ENCODE measurements at regions not wholly inside any gene's neighbourhood (a gene's known extent, or its start where the extent isn't known, plus 50 kb on each side); places are given as distances from the start of the nearest gene placed in this dataset.

DNA sequence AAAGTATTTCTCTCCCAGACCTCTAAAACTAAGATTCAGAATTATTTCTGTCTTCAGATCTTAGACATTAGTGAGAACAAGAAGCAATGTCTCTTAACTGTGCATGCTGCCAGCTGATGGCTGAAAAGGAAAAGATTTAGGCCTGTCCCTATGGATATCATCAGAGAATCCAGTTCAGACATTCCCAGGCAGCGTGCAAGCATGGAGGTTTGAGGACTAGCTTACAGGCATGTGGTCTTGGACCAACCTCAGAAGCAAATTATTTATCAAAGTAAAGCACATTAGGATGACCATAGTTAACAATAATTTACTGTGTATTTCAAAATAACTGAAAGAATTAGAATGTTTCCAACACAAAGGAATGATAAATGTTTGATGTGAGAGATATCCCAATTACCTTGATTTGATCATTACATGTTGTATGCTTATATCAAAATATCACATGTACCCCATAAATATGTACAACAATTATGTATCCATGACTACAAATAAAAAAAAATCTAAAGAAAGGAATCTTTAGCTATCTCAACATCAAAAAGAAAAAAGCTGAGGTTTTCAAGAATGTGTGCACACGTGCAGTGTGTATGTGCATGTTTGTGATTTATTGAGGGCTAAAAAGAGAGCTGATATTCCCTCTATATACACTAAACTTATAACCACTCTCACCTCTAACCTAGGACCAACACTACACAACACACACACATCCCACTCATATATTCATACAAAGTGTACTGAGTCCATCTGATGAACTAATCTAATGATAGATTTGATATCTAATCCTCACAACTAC is 108.9 kb upstream of the THBS1 start:
- TF ChIP-seq EZH2 (IDR thresholded peaks at IDR 0.05; ENCODE audit: low read depth, low read length, severe bottlenecking) (no peak), POLR2A (IDR thresholded peaks at IDR 0.05; ENCODE audit: control extremely low read depth in 1 of 2, low read depth in 2 of 2, low read length in 2 of 2) (no peak), YY1 (IDR thresholded peaks at IDR 0.05; ENCODE audit: low read depth, low read length) (no peak), GTF2F1 (IDR thresholded peaks at IDR 0.05; ENCODE audit: borderline replicate concordance, low read depth, low read length) (no peak), KDM5A (IDR thresholded peaks at IDR 0.05; ENCODE audit: low read length) (no peak), TAF1 (IDR thresholded peaks at IDR 0.05; ENCODE audit: low read depth, low read length) (no peak)
- TF ChIP-seq, protein P1, sequence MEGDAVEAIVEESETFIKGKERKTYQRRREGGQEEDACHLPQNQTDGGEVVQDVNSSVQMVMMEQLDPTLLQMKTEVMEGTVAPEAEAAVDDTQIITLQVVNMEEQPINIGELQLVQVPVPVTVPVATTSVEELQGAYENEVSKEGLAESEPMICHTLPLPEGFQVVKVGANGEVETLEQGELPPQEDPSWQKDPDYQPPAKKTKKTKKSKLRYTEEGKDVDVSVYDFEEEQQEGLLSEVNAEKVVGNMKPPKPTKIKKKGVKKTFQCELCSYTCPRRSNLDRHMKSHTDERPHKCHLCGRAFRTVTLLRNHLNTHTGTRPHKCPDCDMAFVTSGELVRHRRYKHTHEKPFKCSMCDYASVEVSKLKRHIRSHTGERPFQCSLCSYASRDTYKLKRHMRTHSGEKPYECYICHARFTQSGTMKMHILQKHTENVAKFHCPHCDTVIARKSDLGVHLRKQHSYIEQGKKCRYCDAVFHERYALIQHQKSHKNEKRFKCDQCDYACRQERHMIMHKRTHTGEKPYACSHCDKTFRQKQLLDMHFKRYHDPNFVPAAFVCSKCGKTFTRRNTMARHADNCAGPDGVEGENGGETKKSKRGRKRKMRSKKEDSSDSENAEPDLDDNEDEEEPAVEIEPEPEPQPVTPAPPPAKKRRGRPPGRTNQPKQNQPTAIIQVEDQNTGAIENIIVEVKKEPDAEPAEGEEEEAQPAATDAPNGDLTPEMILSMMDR (IDR thresholded peaks at IDR 0.05; ENCODE audit: control extremely low read depth in 1 of 3, insufficient read depth in 1 of 3, low read depth in 1 of 3, low read length in 3 of 3) = no peak
- TF ChIP-seq, protein P2, sequence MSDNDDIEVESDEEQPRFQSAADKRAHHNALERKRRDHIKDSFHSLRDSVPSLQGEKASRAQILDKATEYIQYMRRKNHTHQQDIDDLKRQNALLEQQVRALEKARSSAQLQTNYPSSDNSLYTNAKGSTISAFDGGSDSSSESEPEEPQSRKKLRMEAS (IDR thresholded peaks at IDR 0.05) = no peak
- TF ChIP-seq, protein P3, sequence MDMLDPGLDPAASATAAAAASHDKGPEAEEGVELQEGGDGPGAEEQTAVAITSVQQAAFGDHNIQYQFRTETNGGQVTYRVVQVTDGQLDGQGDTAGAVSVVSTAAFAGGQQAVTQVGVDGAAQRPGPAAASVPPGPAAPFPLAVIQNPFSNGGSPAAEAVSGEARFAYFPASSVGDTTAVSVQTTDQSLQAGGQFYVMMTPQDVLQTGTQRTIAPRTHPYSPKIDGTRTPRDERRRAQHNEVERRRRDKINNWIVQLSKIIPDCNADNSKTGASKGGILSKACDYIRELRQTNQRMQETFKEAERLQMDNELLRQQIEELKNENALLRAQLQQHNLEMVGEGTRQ (IDR thresholded peaks at IDR 0.05; ENCODE audit: low read length) = no peak
